Trophoblast cell (in vitro differentiated cells and primary cell): ENCODE measurements at regions not wholly inside any gene's neighbourhood (a gene's known extent, or its start where the extent isn't known, plus 50 kb on each side); places are given as distances from the start of the nearest gene placed in this dataset.

Source experiments
- DNase-seq, 2 donors: peaks; one replicate each; pipeline ENCODE4 v3.0.0-alpha.2; 2016
- H2AFZ ChIP-seq: 2 replicates; pipeline ENCODE4 v1.6.1; 2013; ENCODE audit warnings: low read length, moderate library complexity, mild to moderate bottlenecking; ENCODE audit not compliant: insufficient read depth, poor library complexity
- H2AK5ac ChIP-seq: 2 replicates; pipeline ENCODE4 v1.6.1; 2013; ENCODE audit warnings: mild to moderate bottlenecking, low read length
- H2BK120ac ChIP-seq: 2 replicates; pipeline ENCODE4 v1.6.1; 2013; ENCODE audit warnings: low read length, mild to moderate bottlenecking, moderate library complexity; ENCODE audit not compliant: insufficient read depth, poor library complexity
- H2BK12ac ChIP-seq: 2 replicates; pipeline ENCODE4 v1.6.1; 2013; ENCODE audit warnings: mild to moderate bottlenecking, low read length, moderate library complexity
- H2BK5ac ChIP-seq: 2 replicates; pipeline ENCODE4 v1.6.1; 2013; ENCODE audit warnings: low read length, low read depth, moderate library complexity, mild to moderate bottlenecking; ENCODE audit not compliant: poor library complexity
- H3K14ac ChIP-seq: 2 replicates; pipeline ENCODE4 v1.6.1; 2013; ENCODE audit warnings: mild to moderate bottlenecking, low read length
- H3K18ac ChIP-seq: 2 replicates; pipeline ENCODE4 v1.6.1; 2013; ENCODE audit warnings: mild to moderate bottlenecking, low read length
- H3K23ac ChIP-seq: 2 replicates; pipeline ENCODE4 v1.6.1; 2013; ENCODE audit warnings: low read length
- H3K27ac ChIP-seq: 2 replicates; pipeline ENCODE4 v1.5.1; 2013; ENCODE audit warnings: low read depth, mild to moderate bottlenecking, inconsistent platforms, low read length, moderate library complexity
- H3K27me3 ChIP-seq: 2 replicates; pipeline ENCODE4 v1.6.1; 2013; ENCODE audit warnings: inconsistent platforms, mild to moderate bottlenecking, low read length, moderate library complexity; ENCODE audit not compliant: insufficient read depth
- H3K36me3 ChIP-seq, 2 experiments: 1 replicate in 1 of 2; 2 replicates in 1 of 2; pipeline ENCODE4 v1.6.1; 2013; ENCODE audit warnings: low read length in 2 of 2, mild to moderate bottlenecking in 2 of 2, moderate library complexity in 1 of 2; ENCODE audit not compliant: insufficient read depth in 2 of 2, control insufficient read depth in 1 of 2
- H3K4ac ChIP-seq: 2 replicates; pipeline ENCODE4 v1.6.1; 2013; ENCODE audit warnings: low read depth, mild to moderate bottlenecking, low read length, moderate library complexity
- H3K4me1 ChIP-seq, 2 experiments: 1 replicate in 1 of 2; 2 replicates in 1 of 2; pipeline ENCODE4 v1.6.1; 2013; ENCODE audit warnings: low read length in 2 of 2, mild to moderate bottlenecking in 2 of 2, moderate library complexity in 1 of 2; ENCODE audit not compliant: insufficient read depth in 2 of 2, control insufficient read depth in 1 of 2
- H3K4me2 ChIP-seq: 2 replicates; pipeline ENCODE4 v1.6.1; 2013; ENCODE audit warnings: inconsistent platforms, mild to moderate bottlenecking, low read length, moderate library complexity
- H3K4me3 ChIP-seq: 2 replicates; pipeline ENCODE4 v1.5.1; 2013; ENCODE audit warnings: mild to moderate bottlenecking, low read depth, low read length, inconsistent platforms
- H3K79me1 ChIP-seq: one replicate; pipeline ENCODE4 v1.6.1; 2013; ENCODE audit warnings: low read length
- H3K79me2 ChIP-seq: 2 replicates; pipeline ENCODE4 v1.6.1; 2013; ENCODE audit warnings: low read length, mild to moderate bottlenecking; ENCODE audit not compliant: control insufficient read depth, insufficient read depth, poor library complexity
- H3K9ac ChIP-seq: 2 replicates; pipeline ENCODE4 v1.6.1; 2013; ENCODE audit warnings: mild to moderate bottlenecking, low read length
- H3K9me3 ChIP-seq: 2 replicates; pipeline ENCODE4 v1.6.1; 2013; ENCODE audit warnings: low read depth, mild to moderate bottlenecking, control low read depth, inconsistent platforms, low read length; ENCODE audit not compliant: insufficient read depth
- H4K12ac ChIP-seq: 2 replicates; pipeline ENCODE4 v1.6.1; 2013; ENCODE audit warnings: low read depth, mild to moderate bottlenecking, low read length, moderate library complexity
- H4K8ac ChIP-seq: 2 replicates; pipeline ENCODE4 v1.6.1; 2013; ENCODE audit warnings: low read depth, mild to moderate bottlenecking, low read length, moderate library complexity
- H4K91ac ChIP-seq: one replicate; pipeline ENCODE4 v1.6.1; 2013; ENCODE audit warnings: low read depth, mild to moderate bottlenecking, low read length, moderate library complexity
- WGBS: extraction: QIAGEN DNeasy Blood & Tissue Kit; methylation state at CpG from one replicate; pipeline ENCODE4 v1.1.7; 2013; ENCODE audit warnings: missing lambda C conversion rate; ENCODE audit not compliant: insufficient read length, insufficient coverage; ENCODE audit errors: extremely low coverage; 5-methylcytosine and 5-hydroxymethylcytosine counted together

- no peak overlapping the region for H3K18ac ChIP-seq
- H4K91ac ChIP-seq: no peak overlapping the region
- H4K12ac ChIP-seq: no peak overlapping the region
- no peak overlapping the region for H2BK120ac ChIP-seq
- DNase-seq: peak; percentile 82 to 98
- H4K8ac ChIP-seq: no peak overlapping the region
- H3K4me2 ChIP-seq: no peak overlapping the region
- no peak overlapping the region for H3K14ac ChIP-seq
- H3K4ac ChIP-seq: no peak overlapping the region
- H3K27ac ChIP-seq: no peak overlapping the region
- H2BK5ac ChIP-seq: no peak overlapping the region
- H3K79me2 ChIP-seq: no peaks in the 10 kb centered on the region
- WGBS: no CpG with 5 or more reads among the region's 20 CpGs
- H2AFZ ChIP-seq: no peak overlapping the region
- no peak overlapping the region for H2AK5ac ChIP-seq
- peaks cover 1 to 2% of the 10 kb centered on the region in 2 experiments for H3K4me1 ChIP-seq
- no peaks in the 10 kb centered on the region for H3K36me3 ChIP-seq
- no peak overlapping the region for H2BK12ac ChIP-seq
- no peaks in the 10 kb centered on the region for H3K27me3 ChIP-seq
- H3K9ac ChIP-seq: no peak overlapping the region
- H3K79me1 ChIP-seq: no peaks in the 10 kb centered on the region
- no peak overlapping the region for H3K23ac ChIP-seq
- no peak overlapping the region for H3K4me3 ChIP-seq
- H3K9me3 ChIP-seq: no peaks in the 10 kb centered on the region
Observed at GRCh38 chr10:30534465-30535144, 94.9 kb downstream of the LYZL2 start.

- Histone ChIP-seq H4K8ac (no peak overlapping the region), H3K9ac (no peak overlapping the region), H4K12ac (no peak overlapping the region), H3K4me1 (peaks cover 0 to 4% of the 10 kb centered on the region in 2 experiments), H2BK5ac (no peak overlapping the region), H3K27me3 (no peaks in the 10 kb centered on the region), H3K18ac (no peak overlapping the region), H3K9me3 (no peaks in the 10 kb centered on the region), H3K79me2 (no peaks in the 10 kb centered on the region), H2AFZ (no peak overlapping the region), H2BK120ac (no peak overlapping the region), H3K4ac (no peak overlapping the region), H3K36me3 (no peaks in the 10 kb centered on the region), H3K79me1 (peaks cover 2% of the 10 kb centered on the region), H3K14ac (no peak overlapping the region), H4K91ac (no peak overlapping the region), H3K23ac (no peak overlapping the region), H3K4me3 (no peak overlapping the region), H3K27ac (no peak overlapping the region), H3K4me2 (no peak overlapping the region), H2BK12ac (no peak overlapping the region), H2AK5ac (no peak overlapping the region)
- DNase-seq: peak in 1 of 2 donors; percentile 64
- WGBS: no CpG with 5 or more reads among the region's 8 CpGs
Observed at GRCh38 chr10:30531751-30532530, 97.6 kb downstream of the LYZL2 start.

- no peak overlapping the region for H4K91ac ChIP-seq
- no peak overlapping the region for H3K4me3 ChIP-seq
- no peak overlapping the region for H3K23ac ChIP-seq
- H4K8ac ChIP-seq: no peak overlapping the region
- peak overlapping the region; percentile 44 for H2AK5ac ChIP-seq
- H2BK120ac ChIP-seq: no peak overlapping the region
- DNase-seq: peak; percentile 89 to 94
- no peak overlapping the region for H2BK5ac ChIP-seq
- H3K79me1 ChIP-seq: peaks cover 2% of the 10 kb centered on the region
- no peak overlapping the region for H4K12ac ChIP-seq
- H2BK12ac ChIP-seq: peak overlapping the region; percentile 61
- H3K4me2 ChIP-seq: no peak overlapping the region
- WGBS: no CpG with 5 or more reads among the region's 28 CpGs
- H3K36me3 ChIP-seq: no peaks in the 10 kb centered on the region
- no peak overlapping the region for H3K9ac ChIP-seq
- no peaks in the 10 kb centered on the region for H3K27me3 ChIP-seq
- H2AFZ ChIP-seq: no peak overlapping the region
- no peaks in the 10 kb centered on the region for H3K79me2 ChIP-seq
- H3K4me1 ChIP-seq: peaks cover 0 to 4% of the 10 kb centered on the region in 2 experiments
- H3K27ac ChIP-seq: no peak overlapping the region
- H3K4ac ChIP-seq: no peak overlapping the region
- peak overlapping the region; percentile 28 for H3K14ac ChIP-seq
- no peak overlapping the region for H3K18ac ChIP-seq
- H3K9me3 ChIP-seq: no peaks in the 10 kb centered on the region
Observed at GRCh38 chr10:30529373-30529998, 95.5 kb downstream of the MAP3K8 start.

- no peak overlapping the region for H3K23ac ChIP-seq
- H3K9me3 ChIP-seq: no peaks in the 10 kb centered on the region
- H3K27ac ChIP-seq: no peak overlapping the region
- no peak for DNase-seq
- peaks cover 2% of the 10 kb centered on the region for H3K79me1 ChIP-seq
- no peaks in the 10 kb centered on the region for H3K79me2 ChIP-seq
- H4K12ac ChIP-seq: no peak overlapping the region
- H4K91ac ChIP-seq: no peak overlapping the region
- no peak overlapping the region for H3K4ac ChIP-seq
- no peak overlapping the region for H3K9ac ChIP-seq
- H3K4me2 ChIP-seq: no peak overlapping the region
- no peak overlapping the region for H3K18ac ChIP-seq
- no peak overlapping the region for H2AK5ac ChIP-seq
- H3K4me3 ChIP-seq: no peak overlapping the region
- H2AFZ ChIP-seq: no peak overlapping the region
- no peaks in the 10 kb centered on the region for H3K36me3 ChIP-seq
- no peak overlapping the region for H2BK120ac ChIP-seq
- no peaks in the 10 kb centered on the region for H3K27me3 ChIP-seq
- peaks cover 0 to 4% of the 10 kb centered on the region in 2 experiments for H3K4me1 ChIP-seq
- H4K8ac ChIP-seq: no peak overlapping the region
- H3K14ac ChIP-seq: no peak overlapping the region
- H2BK5ac ChIP-seq: no peak overlapping the region
- H2BK12ac ChIP-seq: no peak overlapping the region
- no CpG with 5 or more reads among the region's 6 CpGs for WGBS
Observed at GRCh38 chr10:30528429-30528786, 94.4 kb downstream of the MAP3K8 start.
